Activated CD8-positive, alpha-beta T cell treated with anti-CD3 and anti-CD28 coated beads, Interleukin-2, amount 10 ng/mL, durations not matched to agents 7 days and 5 days (primary cell): ENCODE measurements at regions not wholly inside any gene's neighbourhood (a gene's known extent, or its start where the extent isn't known, plus 50 kb on each side); places are given as distances from the start of the nearest gene placed in this dataset.
"Not testable (repeated sequence)": the region's sequence is repeated elsewhere in the genome, so short reads cannot be mapped to it uniquely, and the experiment has no call there.

Source experiments
- ATAC-seq: fragments of 150-1000 bp; cut with Tn5 transposase; one replicate; pipeline ENCODE4 v1.10.0; 2021; ENCODE audit warnings: moderate library complexity
- CTCF ChIA-PET: fragments of 350-600 bp; sonication (Branson Sonifier 250); formaldehyde crosslinking; loops from one replicate; lab custom pipeline; 2021; ENCODE audit warnings: antibody characterized with exemption; lab: Charles Lee
- POLR2A ChIA-PET: fragments of 350-600 bp; sonication (Branson Sonifier 250); formaldehyde crosslinking; loops from one replicate; lab custom pipeline; 2021; ENCODE audit warnings: antibody characterized with exemption; lab: Charles Lee
- DNase-seq: peaks from one replicate; pipeline ENCODE4 v3.0.0-alpha.2; 2020
- H3K27ac Mint-ChIP-seq: one replicate; pipeline ENCODE4 v1.8.0; 2021; ENCODE audit warnings: mild to moderate bottlenecking, mixed read lengths
- H3K27me3 Mint-ChIP-seq: one replicate; pipeline ENCODE4 v1.8.0; 2021; ENCODE audit warnings: low read depth, mixed read lengths
- H3K36me3 Mint-ChIP-seq: one replicate; pipeline ENCODE4 v1.8.0; 2021; ENCODE audit warnings: low read depth, mixed read lengths
- H3K4me1 Mint-ChIP-seq: one replicate; pipeline ENCODE4 v1.8.0; 2021; ENCODE audit warnings: low read depth, mixed read lengths
- H3K4me3 Mint-ChIP-seq: one replicate; pipeline ENCODE4 v1.8.0; 2021; ENCODE audit warnings: mild to moderate bottlenecking, mixed read lengths
- H3K9me3 Mint-ChIP-seq: one replicate; pipeline ENCODE4 v1.8.0; 2022; ENCODE audit warnings: mixed read lengths; ENCODE audit not compliant: insufficient read depth

DNA sequence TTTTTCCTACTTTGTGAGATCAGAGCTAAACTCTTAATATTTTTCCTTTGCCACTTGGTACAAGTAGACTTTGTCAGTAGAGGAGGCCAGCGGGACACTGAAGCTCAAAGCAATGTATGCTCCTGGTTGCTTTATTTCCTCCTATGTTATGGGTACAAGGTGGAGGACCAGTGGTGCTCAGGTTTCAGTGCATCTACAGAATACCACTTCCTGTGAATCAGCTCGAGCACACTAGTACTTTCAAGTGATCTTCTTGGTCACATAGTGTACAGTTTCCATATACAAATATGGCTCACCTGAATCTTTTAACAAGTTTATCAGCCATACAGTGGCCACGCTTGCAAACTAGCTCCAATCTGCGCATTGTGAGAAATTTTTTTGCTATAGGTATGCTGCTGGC, 1674.8 kb upstream of the TMEFF2 start:
- ATAC-seq (no peak), DNase-seq (no peak)
- Mint-ChIP-seq H3K4me3 (no peak overlapping the region), H3K27ac (no peak overlapping the region), H3K27me3 (no peaks in the 10 kb centered on the region), H3K9me3 (no peaks in the 10 kb centered on the region), H3K36me3 (no peaks in the 10 kb centered on the region), H3K4me1 (no peaks in the 10 kb centered on the region)
- ChIA-PET CTCF (no interaction called here), POLR2A (no interaction called here)

- H3K27me3 Mint-ChIP-seq: no peaks in the 10 kb centered on the region
- no peaks in the 10 kb centered on the region for H3K4me1 Mint-ChIP-seq
- ATAC-seq: no peak
- no peaks in the 10 kb centered on the region for H3K9me3 Mint-ChIP-seq
- H3K27ac Mint-ChIP-seq: no peak overlapping the region
- CTCF ChIA-PET: no interaction called here
- POLR2A ChIA-PET: no interaction called here
- DNase-seq: no peak
- H3K36me3 Mint-ChIP-seq: no peaks in the 10 kb centered on the region
- no peak overlapping the region for H3K4me3 Mint-ChIP-seq
Measured at GRCh38 chr2:193868833-193869232, 1674.1 kb upstream of the TMEFF2 start.

- no peaks in the 10 kb centered on the region for H3K4me1 Mint-ChIP-seq
- no peak for ATAC-seq
- no peak overlapping the region for H3K4me3 Mint-ChIP-seq
- H3K27ac Mint-ChIP-seq: no peak overlapping the region
- ChIA-PET CTCF (no interaction called here), POLR2A (no interaction called here)
- DNase-seq: no peak
- H3K27me3 Mint-ChIP-seq: no peaks in the 10 kb centered on the region
- H3K9me3 Mint-ChIP-seq: no peaks in the 10 kb centered on the region
- H3K36me3 Mint-ChIP-seq: no peaks in the 10 kb centered on the region
Measured at GRCh38 chr2:193868132-193868531, 1673.4 kb upstream of the TMEFF2 start.

GRCh38 chr2:193867454-193867853, 1672.7 kb upstream of the TMEFF2 start:
- DNase-seq (no peak), ATAC-seq (no peak)
- no peak overlapping the region for H3K4me3 Mint-ChIP-seq
- ChIA-PET POLR2A (no interaction called here), CTCF (no interaction called here)
- no peak overlapping the region for H3K27ac Mint-ChIP-seq
- H3K36me3 Mint-ChIP-seq: no peaks in the 10 kb centered on the region
- no peaks in the 10 kb centered on the region for H3K9me3 Mint-ChIP-seq
- no peaks in the 10 kb centered on the region for H3K27me3 Mint-ChIP-seq
- H3K4me1 Mint-ChIP-seq: no peaks in the 10 kb centered on the region

GRCh38 chr2:193861557-193861956, 1666.8 kb upstream of the TMEFF2 start:
- Mint-ChIP-seq H3K36me3 (no peaks in the 10 kb centered on the region), H3K4me3 (no peak overlapping the region), H3K27ac (no peak overlapping the region), H3K27me3 (no peaks in the 10 kb centered on the region), H3K9me3 (no peaks in the 10 kb centered on the region), H3K4me1 (no peaks in the 10 kb centered on the region)
- POLR2A ChIA-PET: no interaction called here
- CTCF ChIA-PET: no interaction called here
- DNase-seq: no peak
- ATAC-seq: no peak

DNA sequence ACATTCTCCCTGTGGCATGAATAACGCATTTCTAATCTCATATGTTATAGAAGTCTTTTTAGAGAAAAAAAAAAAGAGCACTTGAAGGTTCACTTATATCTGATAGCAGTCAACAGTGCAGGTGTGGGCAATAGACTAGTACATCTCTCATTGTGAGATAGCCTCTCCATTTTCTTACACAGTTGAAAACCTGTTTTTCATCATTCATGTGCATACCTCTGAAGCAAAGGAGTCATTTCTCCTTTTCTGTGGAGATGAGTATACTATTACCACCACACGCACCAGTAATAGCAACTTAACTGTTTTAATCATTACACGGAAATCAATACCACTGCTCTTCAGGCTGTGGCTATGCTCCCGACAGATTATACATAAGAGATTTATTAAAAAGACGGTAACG, 1653.3 kb upstream of the TMEFF2 start:
- ChIA-PET POLR2A (no interaction called here), CTCF (no interaction called here)
- DNase-seq: no peak
- no peak overlapping the region for H3K4me3 Mint-ChIP-seq
- H3K9me3 Mint-ChIP-seq: no peaks in the 10 kb centered on the region
- no peak for ATAC-seq
- H3K4me1 Mint-ChIP-seq: no peaks in the 10 kb centered on the region
- H3K27me3 Mint-ChIP-seq: no peaks in the 10 kb centered on the region
- no peaks in the 10 kb centered on the region for H3K36me3 Mint-ChIP-seq
- H3K27ac Mint-ChIP-seq: no peak overlapping the region

DNA sequence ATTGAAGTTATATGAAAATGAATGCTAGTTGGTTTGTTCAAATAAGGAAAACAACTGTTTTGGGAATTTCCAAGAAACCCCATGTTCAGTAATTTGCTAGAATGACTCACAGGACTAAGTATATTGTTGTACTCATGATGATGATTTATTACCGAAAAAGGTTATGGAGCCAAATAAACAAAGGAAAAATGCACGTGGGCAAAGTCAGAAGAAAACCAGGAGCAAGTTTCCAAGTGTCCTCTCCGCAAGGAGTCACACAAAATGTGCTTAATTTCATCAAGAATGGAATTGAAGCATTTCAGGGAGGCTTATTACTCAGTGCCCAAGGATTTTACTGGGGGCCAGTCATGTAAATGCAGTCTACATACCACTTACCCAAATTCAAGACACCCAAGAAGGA, 1652.4 kb upstream of the TMEFF2 start:
- ATAC-seq (no peak), DNase-seq (no peak)
- no peaks in the 10 kb centered on the region for H3K9me3 Mint-ChIP-seq
- no peaks in the 10 kb centered on the region for H3K36me3 Mint-ChIP-seq
- H3K4me1 Mint-ChIP-seq: no peaks in the 10 kb centered on the region
- CTCF ChIA-PET: no interaction called here
- no peak overlapping the region for H3K4me3 Mint-ChIP-seq
- POLR2A ChIA-PET: no interaction called here
- no peak overlapping the region for H3K27ac Mint-ChIP-seq
- H3K27me3 Mint-ChIP-seq: no peaks in the 10 kb centered on the region

GRCh38 chr2:193845604-193846003, 1650.9 kb upstream of the TMEFF2 start:
- no peak overlapping the region for H3K4me3 Mint-ChIP-seq
- H3K27me3 Mint-ChIP-seq: no peaks in the 10 kb centered on the region
- POLR2A ChIA-PET: no interaction called here
- no peaks in the 10 kb centered on the region for H3K36me3 Mint-ChIP-seq
- no peaks in the 10 kb centered on the region for H3K9me3 Mint-ChIP-seq
- ATAC-seq (no peak), DNase-seq (no peak)
- H3K27ac Mint-ChIP-seq: no peak overlapping the region
- CTCF ChIA-PET: no interaction called here
- no peaks in the 10 kb centered on the region for H3K4me1 Mint-ChIP-seq

DNA sequence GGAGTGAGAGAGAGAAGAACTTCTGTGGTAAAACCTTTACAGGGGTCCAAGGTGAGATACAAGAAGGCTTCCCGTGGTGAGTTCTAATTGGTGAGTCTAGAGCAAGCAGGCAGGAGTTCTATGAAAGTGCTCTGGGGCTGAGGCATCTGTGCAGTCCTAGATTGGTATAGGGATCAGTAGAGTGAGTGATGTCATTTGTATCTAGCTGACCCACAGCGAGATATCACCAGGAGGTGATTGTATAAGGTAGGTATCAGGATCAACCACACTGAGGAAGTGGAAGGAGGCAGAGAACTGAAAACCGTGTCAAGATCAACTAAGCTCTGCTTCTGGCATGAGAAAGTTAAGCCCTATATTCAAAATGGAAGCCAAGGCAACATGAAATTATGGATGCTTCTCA, 1648.9 kb upstream of the TMEFF2 start:
- DNase-seq: no peak
- H3K27me3 Mint-ChIP-seq: no peaks in the 10 kb centered on the region
- no peaks in the 10 kb centered on the region for H3K4me1 Mint-ChIP-seq
- ChIA-PET CTCF (no interaction called here), POLR2A (no interaction called here)
- H3K27ac Mint-ChIP-seq: no peak overlapping the region
- no peak for ATAC-seq
- no peaks in the 10 kb centered on the region for H3K9me3 Mint-ChIP-seq
- H3K36me3 Mint-ChIP-seq: no peaks in the 10 kb centered on the region
- H3K4me3 Mint-ChIP-seq: no peak overlapping the region

DNA sequence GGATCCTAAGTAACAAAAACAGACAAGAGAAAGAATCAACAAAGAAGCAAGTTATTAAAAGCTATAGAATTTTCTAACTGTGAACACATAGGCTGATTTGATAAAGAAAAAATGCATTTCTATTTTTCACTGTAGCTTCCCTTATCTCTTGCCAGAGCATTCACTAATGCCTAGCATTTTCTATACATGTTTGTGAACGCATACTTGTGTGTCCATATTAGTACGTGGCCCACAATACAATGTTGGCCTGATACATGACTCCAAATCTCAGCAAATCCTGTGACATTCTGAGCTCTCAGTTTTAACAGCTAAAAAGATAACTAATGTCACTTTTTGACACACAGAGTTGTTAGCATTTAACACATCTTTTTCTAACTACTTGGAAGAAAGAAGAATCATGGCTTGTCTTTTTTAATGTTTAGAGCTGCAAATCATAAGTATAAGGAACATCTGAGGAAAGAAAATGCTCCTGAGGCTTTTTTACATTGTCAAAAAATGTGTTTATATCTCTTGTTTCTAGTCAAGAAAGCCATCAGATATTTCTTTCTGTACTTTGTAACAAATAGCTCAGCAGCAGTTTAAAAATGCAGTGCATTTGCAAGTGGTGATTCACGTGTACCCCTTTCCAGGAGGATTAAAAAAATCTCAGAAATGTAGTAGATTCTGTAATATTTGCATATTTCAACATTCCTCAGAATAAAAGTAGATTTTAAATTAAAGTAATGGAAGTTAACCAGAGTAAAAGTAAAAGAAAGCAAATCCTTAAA, 1646.8 kb upstream of the TMEFF2 start:
- H3K27me3 Mint-ChIP-seq: no peaks in the 10 kb centered on the region
- H3K4me1 Mint-ChIP-seq: no peaks in the 10 kb centered on the region
- no peaks in the 10 kb centered on the region for H3K36me3 Mint-ChIP-seq
- H3K4me3 Mint-ChIP-seq: no peak overlapping the region
- POLR2A ChIA-PET: no interaction called here
- H3K9me3 Mint-ChIP-seq: no peaks in the 10 kb centered on the region
- H3K27ac Mint-ChIP-seq: no peak overlapping the region
- CTCF ChIA-PET: no interaction called here
- no peak for DNase-seq
- no peak for ATAC-seq

DNA sequence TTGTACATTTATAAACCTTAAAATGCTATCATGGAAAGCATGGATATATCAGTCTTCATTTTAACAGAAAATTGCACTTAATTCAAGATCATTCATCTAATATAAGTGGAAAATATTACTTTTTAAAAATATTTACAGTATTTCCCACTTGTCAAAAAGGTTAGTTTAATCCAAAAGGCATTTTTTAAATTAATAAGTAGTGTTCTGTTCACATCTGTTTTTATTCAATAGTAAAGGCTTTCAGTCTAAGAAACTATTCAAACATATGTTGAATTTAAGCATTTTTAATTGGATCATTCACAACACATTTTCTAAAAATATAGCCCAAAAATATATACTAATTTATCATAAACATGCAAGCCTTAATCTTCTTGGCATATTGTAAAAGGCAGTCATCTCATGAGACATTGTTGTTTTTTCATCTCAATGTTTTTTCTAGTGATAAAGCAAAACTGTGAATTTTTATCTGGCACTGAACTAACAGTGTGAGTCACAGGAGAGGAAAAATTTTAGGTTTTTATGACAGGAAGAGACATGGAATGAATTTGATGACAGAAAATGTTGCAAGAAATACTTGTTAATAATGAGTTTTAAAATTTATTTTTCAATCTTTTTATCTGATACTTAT, 1642.5 kb upstream of the TMEFF2 start:
- ChIA-PET CTCF (no interaction called here), POLR2A (no interaction called here)
- no peak for DNase-seq
- no peaks in the 10 kb centered on the region for H3K27me3 Mint-ChIP-seq
- peaks cover 5% of the 10 kb centered on the region for H3K9me3 Mint-ChIP-seq
- no peak for ATAC-seq
- no peaks in the 10 kb centered on the region for H3K4me1 Mint-ChIP-seq
- no peak overlapping the region for H3K4me3 Mint-ChIP-seq
- H3K36me3 Mint-ChIP-seq: no peaks in the 10 kb centered on the region
- no peak overlapping the region for H3K27ac Mint-ChIP-seq

DNA sequence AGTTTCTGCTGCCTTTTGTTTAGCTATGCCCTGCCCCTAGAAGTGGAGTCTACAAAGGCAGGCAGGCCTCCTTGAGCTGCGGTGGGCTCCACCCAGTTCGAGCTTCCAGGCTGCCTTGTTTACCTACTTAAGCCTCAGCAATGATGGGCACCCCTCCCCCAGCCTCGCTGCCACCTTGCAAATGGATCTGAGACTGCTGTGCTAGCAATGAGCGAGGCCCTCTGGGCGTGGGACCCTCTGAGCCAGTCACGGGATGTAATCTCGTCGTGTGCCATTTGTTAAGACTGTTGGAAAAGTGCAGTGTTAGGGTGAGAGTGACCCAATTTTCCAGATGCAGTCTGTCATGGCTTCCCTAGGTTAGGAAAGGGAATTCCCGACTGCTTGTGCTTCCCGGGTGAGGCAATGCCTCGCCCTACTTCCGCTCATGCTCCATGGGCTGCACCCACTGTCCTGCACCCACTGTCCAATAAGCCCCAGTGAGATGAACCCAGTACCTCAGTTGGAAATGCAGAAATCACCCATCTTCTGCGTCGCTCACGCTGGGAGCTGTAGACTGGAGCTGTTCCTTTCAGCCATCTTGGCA, 1641.8 kb upstream of the TMEFF2 start:
- H3K4me1 Mint-ChIP-seq, ATAC-seq, DNase-seq, H3K4me3 Mint-ChIP-seq, POLR2A ChIA-PET, H3K27me3 Mint-ChIP-seq, CTCF ChIA-PET, H3K27ac Mint-ChIP-seq, H3K9me3 Mint-ChIP-seq, H3K36me3 Mint-ChIP-seq: not testable (repeated sequence)
